IPS-NIHi7 (cell line): ENCODE measurements at regions not wholly inside any gene's neighbourhood (a gene's known extent, or its start where the extent isn't known, plus 50 kb on each side); places are given as distances from the start of the nearest gene placed in this dataset.

Experiments used
- DNase-seq: peaks from one replicate; pipeline ENCODE4 v3.0.0; 2012; ENCODE audit warnings: mixed read lengths; ENCODE audit errors: extremely low spot score

DNA sequence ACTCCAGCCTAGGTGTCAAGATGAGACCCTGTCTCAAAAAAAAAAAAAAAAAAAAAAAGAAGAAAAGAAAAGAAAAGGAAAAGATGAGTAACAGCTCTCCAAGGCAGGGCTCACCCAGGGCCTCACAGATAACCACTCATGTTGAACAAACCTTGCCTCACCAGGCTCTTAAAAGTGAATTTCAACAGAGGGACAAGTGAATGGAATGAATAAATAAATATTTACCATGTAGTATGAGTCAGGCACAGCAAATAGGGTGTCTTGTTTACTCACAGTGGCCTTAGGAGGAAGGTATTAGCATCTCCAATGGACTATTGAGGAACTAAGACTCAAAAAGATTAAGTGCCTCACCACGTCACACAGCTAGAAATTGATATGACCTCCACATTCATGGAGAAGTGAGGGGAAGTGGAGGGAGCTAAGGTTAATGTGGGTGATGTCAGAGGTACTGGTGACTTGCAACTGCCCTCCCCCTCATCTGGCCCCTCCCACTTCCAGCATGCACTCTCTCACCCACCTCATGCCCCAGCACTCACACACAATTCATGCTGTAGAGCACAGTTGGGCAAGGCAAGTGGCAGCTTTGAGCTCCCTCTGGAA, 255.5 kb downstream of the UACA start:
- DNase-seq, result peak; percentile 31

DNA sequence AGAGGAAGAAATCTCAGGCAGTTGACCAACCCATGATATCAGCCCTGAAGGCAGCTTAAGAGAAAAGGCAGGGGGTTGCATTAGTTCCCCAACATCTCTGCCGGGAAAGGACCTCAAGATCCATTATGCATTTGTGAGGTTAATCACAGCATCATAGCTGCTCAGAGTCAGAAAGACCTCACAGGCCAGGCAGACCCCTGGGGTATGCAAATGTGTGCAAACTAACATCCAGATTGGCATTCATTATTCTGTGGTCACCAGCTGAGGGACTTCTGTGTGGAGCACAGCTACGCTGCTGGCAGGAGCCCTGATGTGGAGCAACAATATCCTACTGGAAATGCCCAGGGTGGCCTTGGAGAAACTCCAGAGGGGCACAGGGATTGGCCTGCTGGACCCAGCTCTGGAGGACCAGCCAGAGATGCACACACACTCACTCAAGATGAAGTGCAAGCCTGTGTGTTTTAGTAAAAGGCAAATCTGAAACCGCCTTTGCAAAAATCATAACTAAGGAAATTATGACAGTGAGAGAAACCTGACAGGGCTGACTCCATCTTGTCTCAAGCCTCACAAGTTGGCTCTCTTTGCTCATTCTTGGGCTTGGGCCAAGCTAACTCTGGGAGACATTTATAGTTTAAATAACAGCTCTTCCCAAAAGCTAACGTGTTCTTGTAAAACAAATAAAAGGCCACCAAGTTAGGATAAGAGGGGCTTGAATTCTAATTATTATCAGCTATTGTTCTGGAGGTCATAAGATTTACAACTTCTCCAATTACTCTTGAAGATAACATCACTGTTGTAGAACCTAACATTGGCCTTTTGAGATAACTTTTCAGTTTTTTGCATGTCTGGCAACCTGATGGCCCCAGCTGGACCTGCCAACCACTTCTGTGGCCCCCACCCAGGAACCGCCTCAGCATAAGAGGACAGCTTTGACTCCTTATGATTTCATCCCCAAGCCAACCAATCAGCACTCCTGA, 257.1 kb downstream of the UACA start:
- peak; percentile 42 for DNase-seq

DNA sequence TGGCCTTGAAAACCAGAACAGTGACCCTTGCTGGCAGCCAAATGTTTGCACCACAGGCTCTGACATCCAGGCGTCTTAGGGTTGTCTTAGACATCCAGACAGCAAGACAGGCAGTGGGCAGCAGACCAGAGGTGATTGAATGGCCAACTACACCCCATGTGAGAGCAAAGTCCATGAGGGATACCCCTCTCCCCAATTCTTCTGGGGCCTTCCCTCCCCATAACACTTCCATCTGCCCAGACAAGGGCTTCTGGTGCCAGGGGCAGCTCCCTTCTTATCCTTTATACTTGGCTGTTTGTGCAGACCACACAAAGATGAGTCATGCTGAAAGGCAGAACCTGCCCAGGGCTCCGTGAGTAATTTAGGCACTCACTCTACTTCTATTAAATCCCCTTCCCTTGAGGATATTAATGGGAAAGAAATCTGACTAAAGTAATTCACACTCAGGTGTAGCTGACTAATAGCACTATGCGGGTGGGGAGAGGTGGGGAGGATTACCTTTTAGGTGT, 257.9 kb downstream of the UACA start:
- no peak for DNase-seq

DNA sequence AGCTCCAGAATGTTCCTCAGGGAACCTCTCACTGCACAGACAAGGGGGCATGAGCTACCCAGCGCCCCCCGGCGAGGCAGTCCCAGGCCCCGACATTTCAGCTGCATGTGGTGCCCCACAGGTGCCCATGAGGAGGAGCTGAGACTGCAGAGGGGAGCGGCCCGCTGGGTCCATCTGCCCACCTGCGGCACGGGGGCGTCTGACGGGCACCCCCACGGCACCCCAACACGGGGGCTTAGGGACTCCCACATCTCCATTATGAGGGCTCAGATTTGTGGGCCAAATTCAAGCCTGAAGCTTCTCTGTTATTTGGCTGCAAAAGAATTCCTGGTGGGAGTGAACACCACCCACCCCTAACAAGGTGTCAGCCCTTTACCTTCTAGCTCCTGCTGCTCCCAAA, 258.4 kb downstream of the UACA start:
- DNase-seq, result no peak

DNA sequence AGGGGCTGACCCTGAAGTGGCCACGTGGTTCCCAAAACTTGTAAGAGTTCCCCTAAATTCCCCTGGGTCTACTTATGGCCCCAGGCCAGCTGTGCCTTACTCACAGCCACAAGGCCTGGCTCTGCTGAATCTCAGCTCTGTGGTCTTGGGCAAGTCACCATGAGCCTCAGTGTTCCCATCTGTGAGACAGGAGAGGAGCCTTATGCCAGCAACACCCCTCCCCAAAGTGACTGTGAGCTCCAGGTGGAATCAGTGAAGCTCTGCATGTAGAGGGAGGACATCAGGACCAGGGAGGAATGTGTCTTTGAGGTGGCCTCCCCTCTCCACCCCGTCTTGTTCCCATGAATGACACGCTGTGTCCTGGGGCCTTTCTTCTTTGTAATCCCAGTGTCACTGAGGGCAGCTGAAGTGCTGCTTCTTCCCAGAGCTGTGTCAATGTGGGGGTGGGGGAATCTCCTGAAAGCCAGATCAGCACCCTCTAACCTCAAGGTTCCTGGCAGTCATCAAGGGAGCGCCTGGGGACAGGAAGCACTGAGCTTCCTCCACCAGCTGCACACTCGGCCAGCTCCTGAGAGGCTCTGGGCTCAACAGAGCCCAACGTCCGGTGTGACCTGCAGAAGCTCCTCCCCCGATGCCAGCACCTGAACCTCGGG, 258.9 kb downstream of the UACA start:
- no peak for DNase-seq

DNA sequence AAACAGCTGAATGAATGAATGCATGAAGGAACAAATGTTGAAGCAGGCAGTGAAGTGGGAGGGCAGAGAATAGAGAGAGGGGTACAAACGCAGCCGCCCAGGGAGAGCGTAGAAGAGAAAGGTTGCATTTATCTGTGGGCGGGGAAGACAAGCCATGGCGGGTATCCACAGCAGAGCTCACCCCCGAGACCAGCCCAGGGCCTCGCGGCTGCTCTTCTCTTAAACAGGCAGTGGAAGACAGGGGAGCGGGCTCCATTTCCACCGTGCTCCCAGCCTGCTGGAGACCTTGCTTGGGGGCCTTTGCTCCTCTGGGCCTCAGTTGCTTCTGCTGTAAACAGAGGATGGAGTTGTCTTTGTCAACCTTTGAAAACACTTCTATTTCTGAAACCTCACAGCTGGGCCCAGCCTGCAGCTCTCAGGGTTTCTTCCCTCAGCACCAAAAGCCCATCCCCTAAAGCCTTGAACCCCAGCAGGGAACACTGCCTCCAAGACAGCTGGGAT, 259.5 kb downstream of the UACA start:
- DNase-seq, result no peak

DNA sequence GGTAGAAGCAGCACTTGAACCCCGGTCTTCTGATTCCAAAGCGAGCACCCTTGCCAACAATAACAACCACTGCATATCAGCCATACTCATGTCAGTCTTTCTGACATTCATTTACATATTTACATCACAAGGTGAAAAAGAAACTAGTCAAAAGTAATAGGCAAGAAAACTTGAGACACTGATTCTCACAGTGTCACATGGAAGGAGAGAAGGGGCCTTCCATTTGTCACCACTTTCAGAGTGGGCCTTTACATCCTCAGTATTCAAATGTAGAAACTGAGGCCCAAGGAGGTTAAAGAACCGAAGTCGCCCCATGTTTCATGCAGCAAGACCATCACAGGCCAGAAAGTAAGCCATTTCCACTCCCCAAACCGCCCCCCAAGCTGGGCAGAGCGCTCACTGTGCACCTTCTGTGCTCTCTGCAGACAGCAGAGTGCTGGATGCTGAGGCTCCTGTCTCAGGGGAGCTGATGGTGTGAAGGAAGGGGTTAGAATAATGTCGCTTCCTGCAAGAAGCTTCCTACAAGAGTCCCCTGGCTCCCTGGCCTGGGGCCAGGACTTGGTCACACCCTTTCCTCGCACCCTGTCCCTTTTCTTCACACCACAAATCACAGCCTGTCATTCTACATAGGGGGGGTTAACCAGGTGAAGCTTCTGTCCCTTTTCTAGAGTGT, 260.1 kb downstream of the UACA start:
- no peak for DNase-seq

DNA sequence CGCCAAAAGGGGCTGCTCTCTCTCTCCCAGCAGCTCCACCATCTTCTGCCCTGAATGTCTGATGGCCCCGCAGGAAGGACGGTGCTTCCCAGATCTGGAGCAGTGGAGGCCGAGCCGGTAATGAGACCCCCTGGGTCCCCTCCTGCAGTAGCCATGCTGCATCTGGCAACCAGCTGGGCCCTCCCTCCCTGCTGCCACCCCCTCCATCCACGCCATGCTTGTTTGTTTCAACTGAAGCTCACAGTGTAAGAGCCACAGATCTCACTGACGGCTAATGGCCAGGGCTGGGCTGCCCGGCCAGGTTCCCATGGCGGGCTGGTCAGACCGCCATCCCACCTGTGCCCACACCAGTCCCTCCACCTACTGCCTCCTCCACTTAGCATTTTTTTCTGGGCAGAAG, 260.8 kb downstream of the UACA start:
- no peak for DNase-seq

DNA sequence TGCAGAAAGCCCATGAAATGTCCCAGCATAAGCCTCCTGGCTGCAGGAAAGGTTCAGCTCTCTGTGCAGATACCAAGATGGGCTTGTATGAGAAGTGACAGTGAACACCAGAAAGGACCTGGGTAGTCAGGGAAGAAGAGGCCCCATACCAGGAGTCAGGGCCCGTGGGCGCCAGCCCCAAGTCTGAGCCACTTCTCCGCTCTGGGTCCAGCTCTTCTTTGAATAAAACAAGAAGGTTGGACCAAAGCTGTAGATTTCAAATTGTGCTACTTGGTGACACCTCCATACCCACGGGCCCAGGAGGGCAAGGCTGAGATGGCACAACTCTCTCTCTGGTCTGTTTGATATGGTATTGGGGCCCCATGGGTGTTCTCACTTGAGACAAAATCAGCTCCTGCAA, 261.5 kb downstream of the UACA start:
- DNase-seq, result no peak

DNA sequence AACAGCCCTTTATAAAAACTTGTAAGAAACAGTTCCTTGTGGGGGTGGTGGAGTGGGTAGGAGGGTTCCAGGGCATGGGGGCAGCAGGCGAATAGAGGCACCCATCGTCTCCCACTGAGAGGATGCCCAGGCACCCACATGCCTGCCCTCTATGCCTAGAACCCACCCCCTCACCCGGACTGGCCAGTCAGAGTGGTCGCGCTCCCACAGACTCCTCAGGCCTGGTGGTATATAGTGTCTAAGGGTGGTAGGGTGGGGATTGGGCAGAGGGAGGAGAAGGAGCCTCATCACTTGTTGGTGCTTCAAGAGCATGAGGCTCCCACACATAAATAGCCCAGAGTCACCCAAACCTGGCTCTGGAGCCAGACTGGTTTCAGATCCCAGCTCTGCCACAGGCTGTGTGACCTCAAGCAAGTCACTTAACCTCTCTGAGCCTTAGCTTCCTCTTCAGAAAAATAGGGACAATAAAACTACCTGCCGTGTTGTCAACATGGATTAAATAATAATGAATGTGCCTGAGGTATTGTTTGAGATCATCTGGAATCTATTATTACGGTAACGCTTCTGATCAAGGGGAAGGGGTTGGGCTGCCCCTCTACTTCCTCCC, 262.1 kb downstream of the UACA start:
- no peak for DNase-seq

DNA sequence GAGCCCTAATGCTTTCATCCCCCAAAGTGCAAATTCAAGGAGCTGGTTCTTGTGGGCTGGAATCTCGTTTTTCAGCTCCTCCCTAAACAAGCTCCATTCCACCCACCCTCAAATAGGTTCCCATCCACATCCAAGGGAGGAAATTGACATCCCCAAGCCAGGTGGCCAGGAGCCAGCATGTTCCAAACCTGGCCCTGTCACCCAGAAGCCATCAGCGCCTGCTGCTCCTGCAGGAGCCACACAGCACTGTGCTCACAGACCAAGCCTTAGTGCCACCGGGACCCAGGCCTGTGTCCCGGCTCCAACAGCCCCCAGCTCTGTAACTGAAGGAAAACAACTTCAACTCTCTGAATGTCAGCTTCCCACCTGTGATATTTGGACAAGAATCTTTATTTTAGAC, 263.6 kb downstream of the UACA start:
- DNase-seq, result no peak

DNA sequence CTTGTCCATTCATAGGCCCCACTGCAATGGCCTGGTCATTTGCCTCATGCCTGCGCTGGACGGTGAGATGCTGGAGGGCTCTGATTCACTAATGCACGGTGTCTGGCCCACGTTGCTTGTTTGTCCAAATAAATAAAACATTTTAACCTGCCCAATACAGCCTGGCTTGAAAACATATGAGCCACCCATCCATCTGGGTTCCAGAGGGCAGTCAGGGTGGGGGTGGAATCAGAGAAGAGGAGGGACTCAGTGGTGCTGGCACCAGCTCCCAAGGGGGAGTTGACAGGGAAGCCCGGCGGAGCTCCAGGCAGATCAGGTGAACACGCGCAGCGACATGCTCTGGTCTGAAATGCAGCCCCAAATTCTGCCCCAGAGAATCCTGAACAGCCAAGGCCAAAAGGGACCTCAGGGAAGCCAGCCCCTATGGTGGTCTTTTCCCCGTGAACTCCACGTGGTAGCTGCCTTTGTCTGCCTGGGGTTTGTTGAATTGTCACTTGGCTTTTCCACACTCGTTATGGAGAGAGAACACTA, 265.2 kb downstream of the UACA start:
- no peak for DNase-seq

DNA sequence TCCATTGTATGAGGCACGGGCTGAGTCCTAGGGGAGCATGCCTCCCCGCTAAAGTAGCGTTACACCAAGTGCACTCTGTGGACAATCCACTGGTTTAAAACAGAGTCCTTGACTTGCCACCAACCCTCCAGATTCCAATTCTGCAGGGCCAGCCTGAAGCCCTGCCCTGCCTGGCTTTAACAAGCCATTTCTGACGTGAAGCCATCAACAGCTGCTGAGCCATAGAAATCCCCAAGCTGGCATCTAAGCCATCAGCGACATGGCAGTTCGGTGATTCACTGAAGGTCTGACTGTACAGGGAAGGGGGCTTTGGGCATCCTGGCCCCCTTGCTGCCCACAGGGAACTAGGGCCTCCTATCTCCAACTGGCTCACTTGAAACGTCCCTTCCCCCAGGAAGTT, 265.7 kb downstream of the UACA start:
- no peak for DNase-seq

DNA sequence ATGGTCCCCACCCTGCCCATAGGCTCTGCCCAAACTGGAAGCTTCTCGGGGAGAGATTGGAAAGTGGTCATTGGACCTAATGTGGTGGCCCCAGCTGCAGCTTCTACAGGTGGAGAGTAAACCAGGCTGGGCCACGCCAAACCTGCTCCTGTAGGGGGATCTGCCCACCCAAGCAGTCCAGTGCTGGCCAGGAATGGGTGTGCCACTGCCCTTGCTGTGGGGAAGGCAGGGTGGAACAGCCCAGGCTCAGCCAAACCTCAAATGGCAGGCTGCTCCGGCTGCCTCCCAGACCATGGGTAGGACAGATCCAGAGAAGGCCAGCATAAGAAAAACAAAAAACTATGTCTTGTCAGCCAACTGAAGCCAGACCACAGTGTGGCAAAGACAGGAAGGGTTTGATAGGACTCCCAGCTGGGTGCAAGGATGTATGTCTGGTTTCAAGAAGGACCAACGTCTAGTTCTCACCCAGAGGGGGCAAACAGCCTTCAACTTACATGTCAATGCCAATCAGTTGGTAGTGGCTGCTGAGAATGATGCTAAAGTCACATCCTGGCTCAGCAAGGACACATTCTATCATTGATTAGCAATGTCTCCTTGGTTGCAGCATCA, 267.3 kb downstream of the UACA start:
- DNase-seq, result no peak

DNA sequence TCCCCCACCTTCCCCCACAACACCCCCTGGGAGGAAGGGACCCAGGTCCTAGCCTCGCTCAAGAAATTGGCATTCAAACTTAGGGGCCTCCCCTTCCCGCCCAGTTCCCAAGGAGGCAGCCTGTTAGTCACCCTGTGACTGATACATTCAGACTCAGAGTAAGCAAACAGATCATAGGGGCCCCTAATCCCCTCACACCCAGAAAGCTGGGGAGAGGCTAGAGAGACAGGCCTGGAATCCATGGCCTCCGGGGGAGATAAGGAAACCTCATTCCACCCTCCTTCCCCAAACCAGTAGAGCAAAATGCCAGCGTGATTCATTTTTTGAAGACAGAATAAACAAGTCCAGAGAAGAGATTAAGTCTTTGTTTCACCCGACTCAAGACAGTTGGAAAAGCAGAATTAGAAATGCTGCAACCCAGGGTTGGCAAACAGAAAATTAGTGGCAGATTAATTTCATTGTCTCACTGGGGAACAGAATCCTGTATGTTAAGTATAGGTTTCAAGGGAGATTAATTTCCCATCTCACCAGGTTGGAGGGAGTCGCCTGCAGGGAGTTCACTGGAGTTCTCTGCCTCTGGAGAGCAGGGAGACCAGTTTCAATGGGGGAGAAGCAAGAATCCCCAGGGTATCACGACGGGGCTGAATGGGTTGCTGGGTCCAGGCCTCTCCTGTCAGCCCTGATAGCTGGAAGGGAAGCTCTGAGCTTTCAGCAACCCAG, 268.3 kb downstream of the UACA start:
- peak; percentile 48 for DNase-seq

DNA sequence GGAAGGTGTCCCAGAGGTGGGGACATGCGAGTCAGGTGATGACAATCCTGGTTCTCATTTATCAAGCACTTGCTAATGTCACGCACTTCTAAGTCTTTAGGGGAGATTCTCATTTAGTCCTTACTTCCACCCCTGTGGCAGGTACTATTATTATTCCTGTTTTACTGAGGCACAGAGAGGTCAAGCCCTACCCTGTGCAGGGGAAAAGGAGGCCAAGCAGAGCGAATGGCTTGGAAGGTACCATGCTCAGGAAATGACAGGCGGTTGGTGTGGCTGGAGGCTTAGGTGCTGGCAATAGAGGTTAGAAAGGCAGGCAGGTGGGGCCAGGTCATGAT, 268.9 kb downstream of the UACA start:
- DNase-seq, result no peak

DNA sequence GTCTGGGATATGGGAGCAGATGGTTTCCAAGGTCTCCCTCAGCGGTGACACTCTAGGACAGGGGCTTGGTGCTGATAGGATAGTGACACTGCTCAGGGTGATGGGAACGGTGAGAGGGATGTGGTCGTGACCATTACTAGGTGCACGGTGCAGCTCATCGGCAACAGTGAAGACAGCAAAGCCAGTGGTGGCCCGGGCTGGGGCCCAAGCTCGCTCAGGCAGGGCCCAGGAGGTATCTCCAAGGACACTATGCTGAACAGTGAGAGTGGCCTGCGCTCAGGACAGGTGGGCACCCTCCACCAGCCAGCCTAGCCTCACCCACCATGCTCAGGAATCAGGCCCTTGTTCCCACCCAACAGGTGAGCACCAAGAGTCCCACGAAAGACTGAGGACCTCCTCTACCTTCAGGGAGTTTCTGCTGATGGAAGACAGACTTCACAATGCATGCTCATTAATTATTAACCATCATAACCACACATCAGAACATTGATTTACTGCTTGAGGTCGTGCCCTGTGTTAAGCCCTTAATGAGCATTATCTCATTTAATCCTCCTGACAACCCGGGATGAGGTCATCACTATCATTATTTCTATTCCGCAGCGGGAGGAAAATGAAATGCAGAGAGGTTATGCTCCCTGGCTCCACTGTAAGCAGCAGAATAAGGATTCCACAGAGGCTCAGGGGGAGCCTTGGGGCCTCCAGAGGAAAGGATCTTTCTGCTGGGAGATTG, 269.4 kb downstream of the UACA start:
- no peak for DNase-seq

DNA sequence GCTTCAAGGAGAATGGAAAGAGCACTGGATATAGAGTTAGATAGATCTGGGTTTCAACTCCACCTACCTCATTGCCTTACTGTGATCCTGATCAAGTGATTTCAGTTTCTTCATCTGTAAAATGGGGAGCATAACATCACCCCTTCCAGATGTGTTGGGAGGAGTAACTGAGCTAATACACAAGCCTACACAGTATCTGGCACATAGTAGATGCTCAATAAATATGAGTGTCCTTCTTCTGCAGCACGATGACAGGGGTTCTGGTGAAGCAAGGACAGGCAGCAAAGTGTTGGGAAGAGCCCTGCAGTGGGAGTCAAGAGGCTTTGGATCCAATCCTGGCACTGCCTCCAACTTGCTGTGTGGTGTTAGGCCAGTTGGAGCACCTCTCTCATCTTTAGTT, 270.0 kb downstream of the UACA start:
- no peak for DNase-seq
